Testis (tissue), 2 donors: ENCODE measurements at regions not wholly inside any gene's neighbourhood (a gene's known extent, or its start where the extent isn't known, plus 50 kb on each side); places are given as distances from the start of the nearest gene placed in this dataset.
"Not testable (repeated sequence)": the region's sequence is repeated elsewhere in the genome, so short reads cannot be mapped to it uniquely, and the experiment has no call there.

Source experiments
- DNase-seq: peaks from one replicate; pipeline ENCODE4 v3.0.0-alpha.2; 2019
- H3K27ac ChIP-seq, 2 donors: fragments of 200-600 bp; sonication (generic); one replicate each; pipeline ENCODE4 v1.5.1; 2019
- H3K27me3 ChIP-seq: fragments of 200-600 bp; sonication (generic); one replicate; pipeline ENCODE4 v1.5.1; 2019
- H3K36me3 ChIP-seq: fragments of 200-600 bp; sonication (generic); one replicate; pipeline ENCODE4 v1.5.1; 2017; ENCODE audit warnings: low read depth; ENCODE audit errors: missing control alignments
- H3K4me1 ChIP-seq: fragments of 200-600 bp; sonication (generic); one replicate; pipeline ENCODE4 v1.5.1; 2019
- H3K4me3 ChIP-seq, 2 donors: fragments of 200-600 bp; sonication (generic); one replicate each; pipeline ENCODE4 v1.5.1; 2017 to 2019
- H3K9me3 ChIP-seq: fragments of 200-600 bp; sonication (generic); one replicate; pipeline ENCODE4 v1.5.1; 2017
- CTCF ChIP-seq, 3 experiments: fragments of 450-650 bp in 2 of 3; fragments of 200-600 bp in 1 of 3; sonication (generic) in 1 of 3; IDR thresholded peaks; one replicate each; pipeline ENCODE4 v1.5.1; 2016 to 2019; ENCODE audit warnings: antibody characterized with exemption in 3 of 3, mild to moderate bottlenecking in 2 of 3, moderate library complexity in 1 of 3
- POLR2A ChIP-seq: fragments of 450-650 bp; IDR thresholded peaks from one replicate; pipeline ENCODE4 v1.6.1; 2017; ENCODE audit warnings: antibody characterized with exemption, mild to moderate bottlenecking, moderate library complexity
- WGBS, 2 donors: methylation state at CpG; one replicate each; pipeline ENCODE4 v1.1.5; 2018; 5-methylcytosine and 5-hydroxymethylcytosine counted together
- intact Hi-C: fragments of 100-400 bp; cut with DNase I; formaldehyde crosslinking; loops from one replicate; pipeline ENCODE4 v1.15.1; 2023; ENCODE audit warnings: low total_unique reads

GRCh38 chr7:24438232-24438631, 135.0 kb upstream of the PALS2 start:
- no peak overlapping the region for H3K27ac ChIP-seq
- H3K9me3 ChIP-seq: no peaks in the 10 kb centered on the region
- no peaks in the 10 kb centered on the region for H3K4me1 ChIP-seq
- intact Hi-C loops: no loop called here
- no peak for DNase-seq
- H3K36me3 ChIP-seq: no peaks in the 10 kb centered on the region
- no peak overlapping the region for H3K4me3 ChIP-seq
- no peak for TF ChIP-seq CTCF (IDR thresholded peaks at IDR 0.05)
- TF ChIP-seq POLR2A: no peak
- H3K27me3 ChIP-seq: no peaks in the 10 kb centered on the region

GRCh38 chr7:24439104-24439503, 134.1 kb upstream of the PALS2 start:
- H3K4me3 ChIP-seq, H3K27me3 ChIP-seq, H3K36me3 ChIP-seq, H3K9me3 ChIP-seq, DNase-seq, H3K27ac ChIP-seq, H3K4me1 ChIP-seq, intact Hi-C loops: not testable (repeated sequence)
- 88 to 89% methylated on average over 3 of the region's 3 CpGs for WGBS, 2 donors

- Histone ChIP-seq H3K4me3 (no peak overlapping the region), H3K27me3 (no peaks in the 10 kb centered on the region), H3K9me3 (no peaks in the 10 kb centered on the region), H3K27ac (no peak overlapping the region), H3K36me3 (no peaks in the 10 kb centered on the region), H3K4me1 (no peaks in the 10 kb centered on the region)
- no peak for DNase-seq
- TF ChIP-seq POLR2A (no peak), CTCF (IDR thresholded peaks at IDR 0.05) (no peak)
- intact Hi-C loops: no loop called here
- WGBS, 2 donors: 86 to 91% methylated on average over 3 of the region's 3 CpGs
These were observed 132.4 kb upstream of the PALS2 start for GRCh38 chr7:24440892-24441291.

GRCh38 chr7:24441314-24442027, 131.8 kb upstream of the PALS2 start:
- TF ChIP-seq POLR2A (no peak), CTCF (IDR thresholded peaks at IDR 0.05) (no peak)
- intact Hi-C loops: no loop called here
- no peak overlapping the region for H3K4me3 ChIP-seq
- no peak for DNase-seq
- H3K27me3 ChIP-seq: no peaks in the 10 kb centered on the region
- no peaks in the 10 kb centered on the region for H3K36me3 ChIP-seq
- WGBS, 2 donors: 80 to 84% methylated on average over 7 of the region's 7 CpGs
- no peaks in the 10 kb centered on the region for H3K9me3 ChIP-seq
- H3K4me1 ChIP-seq: no peaks in the 10 kb centered on the region
- no peak overlapping the region for H3K27ac ChIP-seq

GRCh38 chr7:24442170-24442777, 131.0 kb upstream of the PALS2 start:
- 70% methylated on average over 4 of the region's 4 CpGs for WGBS, 2 donors
- intact Hi-C loops: no loop called here

More at GRCh38 chr7:24442170-24442777, 131.0 kb upstream of the PALS2 start:
- Histone ChIP-seq H3K4me1 (no peaks in the 10 kb centered on the region), H3K9me3 (no peaks in the 10 kb centered on the region), H3K27ac (no peak overlapping the region), H3K4me3 (no peak overlapping the region), H3K36me3 (no peaks in the 10 kb centered on the region), H3K27me3 (no peaks in the 10 kb centered on the region)
- DNase-seq: no peak
- TF ChIP-seq POLR2A (no peak), CTCF (IDR thresholded peaks at IDR 0.05) (no peak)
